OCI-LY3 (cell line): ENCODE measurements at regions not wholly inside any gene's neighbourhood (a gene's known extent, or its start where the extent isn't known, plus 50 kb on each side); places are given as distances from the start of the nearest gene placed in this dataset.

ENCODE experiments used
- H2AFZ ChIP-seq: fragments of 200-600, 300-600 bp; shearing (Covaris generic); 2 replicates; pipeline ENCODE4 v1.6.0; 2014; ENCODE audit warnings: antibody characterized with exemption, low read depth, low read length
- H3K27ac ChIP-seq: fragments of 200-600, 300-600 bp; sonication (generic); 2 replicates; pipeline ENCODE4 v1.5.1; 2014; ENCODE audit warnings: mild to moderate bottlenecking, low read length, moderate library complexity, mixed read lengths
- H3K27me3 ChIP-seq: fragments of 200-600, 300-600 bp; sonication (generic); 2 replicates; pipeline ENCODE4 v1.6.1; 2014; ENCODE audit warnings: low read depth, low read length, mixed read lengths
- H3K36me3 ChIP-seq: fragments of 200-600, 300-600 bp; sonication (generic); replicated peaks from 2 replicates; pipeline ENCODE3; 2014; ENCODE audit warnings: low read depth, low read length, mixed read lengths
- H3K4me1 ChIP-seq: fragments of 300-600, 200-600 bp; sonication (generic); 2 replicates; pipeline ENCODE4 v1.6.1; 2014; ENCODE audit warnings: low read length, mixed read lengths
- H3K4me2 ChIP-seq: fragments of 200-600, 300-600 bp; sonication (generic); 2 replicates; pipeline ENCODE4 v1.6.1; 2014; ENCODE audit warnings: low read length, mixed read lengths
- H3K4me3 ChIP-seq: fragments of 300-600, 200-600 bp; sonication (generic); 2 replicates; pipeline ENCODE4 v1.5.1; 2014; ENCODE audit warnings: antibody characterized with exemption, mild to moderate bottlenecking, low read length, moderate library complexity
- H3K79me2 ChIP-seq: fragments of 300-600, 200-600 bp; shearing (Covaris generic); 2 replicates; pipeline ENCODE4 v1.6.1; 2014; ENCODE audit warnings: mild to moderate bottlenecking, low read length, mixed read lengths
- H3K9ac ChIP-seq: fragments of 300-600, 200-600 bp; shearing (Covaris generic); 2 replicates; pipeline ENCODE4 v1.6.0; 2014; ENCODE audit warnings: mild to moderate bottlenecking, low read length, moderate library complexity
- H3K9me3 ChIP-seq: fragments of 200-600, 300-600 bp; shearing (Covaris generic); 2 replicates; pipeline ENCODE4 v1.6.1; 2014; ENCODE audit warnings: low read length, mixed read lengths; ENCODE audit not compliant: insufficient read depth
- H4K20me1 ChIP-seq: fragments of 200-600, 300-600 bp; sonication (generic); 2 replicates; pipeline ENCODE4 v1.6.1; 2016; ENCODE audit warnings: low read length, mixed read lengths; ENCODE audit not compliant: insufficient read depth
- CTCF ChIP-seq: fragments of 200-600, 300-600 bp; sonication (generic); IDR thresholded peaks from 2 replicates; pipeline ENCODE4 v1.5.1; 2014; ENCODE audit warnings: antibody characterized with exemption, low read length, low read depth
- EZH2phosphoT487 ChIP-seq: fragments of 200-600 bp; shearing (Covaris generic); IDR thresholded peaks from 2 replicates; pipeline ENCODE4 v1.6.1; 2018; ENCODE audit warnings: antibody characterized with exemption, mixed run types, low read depth

- Histone ChIP-seq H3K27me3 (no peaks in the 10 kb centered on the region), H3K9me3 (no peaks in the 10 kb centered on the region), H3K36me3 (no peaks in the 10 kb centered on the region), H4K20me1 (no peaks in the 10 kb centered on the region), H3K79me2 (no peaks in the 10 kb centered on the region), H3K27ac (no peak overlapping the region), H3K4me1 (peaks cover 23% of the 10 kb centered on the region), H3K4me2 (peak overlapping the region; percentile 18; the same call in 1 of the 2 replicates), H3K9ac (no peak overlapping the region), H2AFZ (no peak overlapping the region), H3K4me3 (no peak overlapping the region)
- no peak for TF ChIP-seq EZH2phosphoT487
- TF ChIP-seq CTCF: peak; percentile 78
Observed at GRCh38 chr20:55004044-55004443, 528.7 kb downstream of the DOK5 start.

GRCh38 chr20:54995553-54995952 lies 520.2 kb downstream of the DOK5 start:
- H3K4me3 ChIP-seq: no peak overlapping the region
- H3K9ac ChIP-seq: no peak overlapping the region
- H3K27me3 ChIP-seq: no peaks in the 10 kb centered on the region
- H3K79me2 ChIP-seq: no peaks in the 10 kb centered on the region
- H3K36me3 ChIP-seq: no peaks in the 10 kb centered on the region
- H3K4me1 ChIP-seq: no peaks in the 10 kb centered on the region
- no peaks in the 10 kb centered on the region for H4K20me1 ChIP-seq
- no peaks in the 10 kb centered on the region for H3K9me3 ChIP-seq
- TF ChIP-seq CTCF (no peak), EZH2phosphoT487 (no peak)
- H2AFZ ChIP-seq: no peak overlapping the region
- no peak overlapping the region for H3K27ac ChIP-seq
- H3K4me2 ChIP-seq: no peak overlapping the region

- H3K27ac ChIP-seq: no peak overlapping the region
- H3K79me2 ChIP-seq: no peaks in the 10 kb centered on the region
- TF ChIP-seq EZH2phosphoT487 (no peak), CTCF (no peak)
- H3K4me3 ChIP-seq: no peak overlapping the region
- H3K4me2 ChIP-seq: no peak overlapping the region
- H3K9me3 ChIP-seq: no peaks in the 10 kb centered on the region
- H4K20me1 ChIP-seq: no peaks in the 10 kb centered on the region
- H3K36me3 ChIP-seq: no peaks in the 10 kb centered on the region
- no peak overlapping the region for H3K9ac ChIP-seq
- no peak overlapping the region for H2AFZ ChIP-seq
- H3K4me1 ChIP-seq: no peaks in the 10 kb centered on the region
- no peaks in the 10 kb centered on the region for H3K27me3 ChIP-seq
Observed at GRCh38 chr20:54995011-54995410, 519.6 kb downstream of the DOK5 start.

GRCh38 chr20:54985091-54985490 lies 509.7 kb downstream of the DOK5 start:
- TF ChIP-seq CTCF (no peak), EZH2phosphoT487 (no peak)

More at GRCh38 chr20:54985091-54985490, 509.7 kb downstream of the DOK5 start:
- H3K79me2 ChIP-seq: no peaks in the 10 kb centered on the region
- no peaks in the 10 kb centered on the region for H4K20me1 ChIP-seq
- H3K27me3 ChIP-seq: no peaks in the 10 kb centered on the region
- no peak overlapping the region for H3K4me3 ChIP-seq
- H3K4me2 ChIP-seq: no peak overlapping the region
- H3K9ac ChIP-seq: no peak overlapping the region; the same call in 1 of the 2 replicates
- H2AFZ ChIP-seq: peak overlapping the region; percentile 67; the same call in 1 of the 2 replicates
- H3K27ac ChIP-seq: peak overlapping the region; percentile 83; the same call in 1 of the 2 replicates
- H3K36me3 ChIP-seq: no peaks in the 10 kb centered on the region
- H3K9me3 ChIP-seq: no peaks in the 10 kb centered on the region
- peaks cover 50% of the 10 kb centered on the region for H3K4me1 ChIP-seq
